ENCODE measurements at regions not wholly inside any gene's neighbourhood (a gene's known extent, or its start where the extent isn't known, plus 50 kb on each side); places are given as distances from the start of the nearest gene placed in this dataset.

GRCh38 chr9:82495884-82496777 is 507.6 kb downstream of the SPATA31D1 start:
- TF ChIP-seq CTCF (IDR thresholded peaks at IDR 0.05), result no peak
- no peak for TF ChIP-seq POLR2A (IDR thresholded peaks at IDR 0.05)

Measured in lower leg skin (tissue), 3 donors.